HS-5 (cell line): ENCODE measurements at regions not wholly inside any gene's neighbourhood (a gene's known extent, or its start where the extent isn't known, plus 50 kb on each side); places are given as distances from the start of the nearest gene placed in this dataset.

Experiments
- DNase-seq: peaks from one replicate; pipeline ENCODE4 v3.0.0-alpha.2; 2012; ENCODE audit warnings: low read depth

DNA sequence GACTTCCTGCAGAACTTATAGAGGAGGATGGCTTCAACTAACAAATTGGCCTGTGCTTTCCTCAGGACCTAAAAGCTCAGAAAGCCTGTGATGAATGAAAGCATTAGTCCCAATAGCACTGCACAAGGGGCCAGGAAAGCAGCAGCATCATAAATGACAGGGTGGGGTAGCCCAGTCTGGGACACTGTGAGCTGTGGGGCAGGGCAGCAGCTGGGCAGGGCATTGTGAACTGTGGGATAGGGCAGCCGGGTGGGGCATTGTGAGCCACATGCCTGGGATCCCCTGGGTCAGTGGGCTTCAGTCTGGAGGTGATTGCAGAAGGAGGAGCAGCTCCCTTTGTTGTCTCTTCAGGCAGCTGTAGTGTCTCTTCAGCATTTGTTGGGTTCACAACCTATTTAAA, 1276.8 kb downstream of the UQCRFS1 start:
- no peak for DNase-seq

- no peak for DNase-seq
These were observed 1277.3 kb downstream of the UQCRFS1 start for GRCh38 chr19:27935669-27936068.

DNA sequence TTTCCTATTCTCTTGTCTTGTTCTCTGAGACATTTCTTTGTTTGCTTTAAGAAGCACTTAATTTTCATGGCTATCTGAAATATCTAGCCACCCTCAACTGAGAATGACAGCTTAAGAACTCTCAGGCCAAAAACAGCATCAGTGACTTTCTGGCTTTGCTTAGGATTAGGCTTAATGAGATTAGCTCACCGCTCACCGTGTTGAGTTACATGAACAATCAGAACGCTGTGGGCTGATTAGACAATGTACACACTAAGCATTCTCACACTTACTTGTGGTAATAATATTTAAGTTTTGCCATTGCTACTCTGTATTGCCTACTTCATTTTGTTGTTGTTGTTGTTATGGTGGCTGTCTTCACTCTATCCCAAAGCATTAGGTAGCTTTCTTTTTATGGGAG, 1283.6 kb downstream of the UQCRFS1 start:
- no peak for DNase-seq

GRCh38 chr19:27925202-27925601, 1287.7 kb downstream of the UQCRFS1 start:
- no peak for DNase-seq

GRCh38 chr19:27922970-27923369, 1290.0 kb downstream of the UQCRFS1 start:
- no peak for DNase-seq

GRCh38 chr19:27920774-27921173, 1292.2 kb downstream of the UQCRFS1 start:
- DNase-seq: no peak

DNA sequence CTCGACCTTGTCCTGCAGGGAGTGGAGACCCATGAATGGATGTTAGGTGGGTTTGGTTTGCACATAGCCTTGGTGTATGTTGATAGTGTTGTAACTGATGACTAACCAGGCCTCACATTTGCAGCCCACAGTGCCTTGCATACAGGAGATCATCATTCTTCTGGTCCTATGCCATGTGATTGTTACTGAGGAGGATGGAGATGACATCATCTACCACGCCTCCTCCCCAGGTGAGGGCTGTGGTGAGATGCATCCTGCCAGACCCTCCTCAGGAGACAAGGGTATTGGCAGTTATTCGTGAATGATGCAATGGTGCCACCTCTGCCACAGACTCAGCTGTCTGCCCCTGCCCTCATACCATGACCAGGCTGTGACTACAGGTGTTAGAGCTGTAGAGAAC, 1294.1 kb downstream of the UQCRFS1 start:
- DNase-seq: no peak

DNA sequence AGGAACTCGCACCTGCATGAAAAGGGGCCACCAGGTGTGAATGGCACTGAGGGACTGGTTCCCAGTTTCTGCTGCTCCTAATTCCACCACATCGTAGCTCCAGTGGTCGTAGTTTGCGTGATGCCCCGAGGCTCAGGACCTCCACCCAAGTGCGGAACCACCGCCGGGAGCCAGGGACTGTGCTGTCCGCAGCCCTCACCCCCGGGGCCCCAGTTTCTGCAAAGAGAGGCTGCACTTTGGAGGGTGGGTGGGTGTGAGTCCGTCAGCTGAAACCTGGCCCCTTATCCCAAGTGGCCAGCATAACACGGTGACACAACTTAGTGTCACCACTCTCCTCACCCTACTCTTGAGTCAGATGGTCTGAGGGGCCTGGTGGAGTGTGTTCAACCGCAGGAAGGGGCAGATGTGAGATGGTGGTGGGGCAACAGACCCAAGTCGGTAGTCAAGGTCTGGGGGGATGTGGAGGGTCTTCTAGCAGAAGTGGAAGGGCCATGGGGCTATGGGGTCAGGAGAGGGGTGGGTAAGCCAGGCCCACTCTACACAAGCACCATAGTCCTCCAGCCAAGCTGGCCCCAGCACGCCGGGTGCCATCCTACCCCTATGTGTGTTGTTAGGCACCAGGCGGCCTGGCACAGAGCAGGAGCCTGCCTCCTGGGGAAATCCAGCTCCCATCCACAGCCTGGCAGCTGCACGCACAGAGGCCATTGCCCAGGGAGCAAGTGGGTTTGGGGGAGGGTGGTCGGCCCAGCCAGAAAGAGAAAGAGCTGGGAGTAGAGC, 1301.6 kb downstream of the UQCRFS1 start:
- no peak for DNase-seq

DNA sequence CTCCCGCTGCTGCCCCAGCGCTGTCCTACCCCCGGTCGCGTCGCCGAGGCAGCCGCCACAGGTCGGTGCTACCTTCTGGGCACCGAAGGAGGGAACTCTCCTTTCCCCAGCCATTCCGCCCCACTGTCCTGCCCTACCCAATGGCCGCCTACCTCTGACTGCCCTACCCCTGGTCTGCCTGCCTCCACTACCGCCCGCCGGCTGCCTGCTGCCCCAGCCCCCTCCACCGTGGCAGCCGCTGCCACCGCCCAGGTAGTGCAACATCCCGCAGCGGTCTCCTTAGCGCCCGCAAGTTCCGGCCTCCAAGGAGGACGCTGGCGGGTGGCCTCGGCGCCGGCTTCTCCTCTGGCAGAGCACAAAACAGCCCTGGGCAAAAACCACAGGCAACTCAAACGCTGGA, 1303.1 kb downstream of the UQCRFS1 start:
- no peak for DNase-seq

DNA sequence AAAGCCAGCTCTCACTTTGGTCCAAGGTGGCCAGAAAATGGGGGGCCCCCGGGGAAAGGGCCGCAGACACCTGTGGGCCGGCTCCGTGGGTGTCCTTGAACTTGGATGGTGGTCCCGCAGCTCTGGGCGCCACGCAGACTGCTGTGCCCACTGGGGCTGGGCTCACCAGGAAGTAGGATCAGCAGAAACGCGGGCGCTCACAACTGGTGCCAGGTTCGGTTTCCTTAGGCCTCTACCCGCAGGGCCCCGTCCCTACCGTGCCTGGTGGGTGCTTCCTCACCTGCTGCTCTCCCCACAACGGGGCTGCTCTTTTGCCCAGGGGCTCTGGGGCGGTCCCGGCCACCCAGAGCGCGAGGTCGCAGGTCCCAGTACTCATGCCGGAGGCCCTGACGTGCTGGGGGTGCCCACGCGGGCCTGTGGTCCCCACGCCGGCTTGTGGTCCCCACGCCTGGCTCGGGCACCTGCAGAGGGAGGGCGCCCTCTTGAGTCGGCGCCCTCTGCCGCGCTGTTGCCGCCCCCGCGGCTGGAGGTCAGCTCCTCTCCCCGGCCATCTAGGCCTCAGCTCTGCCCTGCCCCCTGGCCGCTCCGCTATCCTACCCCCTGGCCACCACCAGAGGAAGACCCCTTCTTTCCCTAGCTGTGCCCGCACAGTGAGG, 1303.6 kb downstream of the UQCRFS1 start:
- no peak for DNase-seq

DNA sequence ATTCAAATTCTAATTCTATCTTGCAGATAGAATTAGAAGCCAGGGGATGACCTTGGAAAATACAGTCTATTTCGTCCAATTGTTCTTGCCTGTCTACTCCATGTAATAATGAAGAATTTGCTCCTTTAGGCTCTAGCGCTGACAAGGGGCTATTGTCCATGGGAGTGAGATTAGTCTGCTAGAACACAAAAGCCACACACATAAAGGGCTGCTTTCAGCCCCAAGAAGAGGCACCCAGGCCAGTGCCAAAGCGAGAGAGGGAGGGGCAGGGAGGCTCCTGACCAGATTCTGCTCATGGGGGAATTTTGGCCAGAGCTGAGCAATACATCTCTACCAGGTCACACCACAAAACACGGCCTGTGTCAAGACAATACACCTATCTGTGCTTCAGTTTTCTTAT, 1306.9 kb downstream of the UQCRFS1 start:
- DNase-seq: no peak

GRCh38 chr19:27905074-27905473, 1307.9 kb downstream of the UQCRFS1 start:
- no peak for DNase-seq

GRCh38 chr19:27901078-27901477, 1311.9 kb downstream of the UQCRFS1 start:
- DNase-seq: no peak

- DNase-seq: no peak
These were observed 1316.9 kb downstream of the UQCRFS1 start for GRCh38 chr19:27896091-27896490.

DNA sequence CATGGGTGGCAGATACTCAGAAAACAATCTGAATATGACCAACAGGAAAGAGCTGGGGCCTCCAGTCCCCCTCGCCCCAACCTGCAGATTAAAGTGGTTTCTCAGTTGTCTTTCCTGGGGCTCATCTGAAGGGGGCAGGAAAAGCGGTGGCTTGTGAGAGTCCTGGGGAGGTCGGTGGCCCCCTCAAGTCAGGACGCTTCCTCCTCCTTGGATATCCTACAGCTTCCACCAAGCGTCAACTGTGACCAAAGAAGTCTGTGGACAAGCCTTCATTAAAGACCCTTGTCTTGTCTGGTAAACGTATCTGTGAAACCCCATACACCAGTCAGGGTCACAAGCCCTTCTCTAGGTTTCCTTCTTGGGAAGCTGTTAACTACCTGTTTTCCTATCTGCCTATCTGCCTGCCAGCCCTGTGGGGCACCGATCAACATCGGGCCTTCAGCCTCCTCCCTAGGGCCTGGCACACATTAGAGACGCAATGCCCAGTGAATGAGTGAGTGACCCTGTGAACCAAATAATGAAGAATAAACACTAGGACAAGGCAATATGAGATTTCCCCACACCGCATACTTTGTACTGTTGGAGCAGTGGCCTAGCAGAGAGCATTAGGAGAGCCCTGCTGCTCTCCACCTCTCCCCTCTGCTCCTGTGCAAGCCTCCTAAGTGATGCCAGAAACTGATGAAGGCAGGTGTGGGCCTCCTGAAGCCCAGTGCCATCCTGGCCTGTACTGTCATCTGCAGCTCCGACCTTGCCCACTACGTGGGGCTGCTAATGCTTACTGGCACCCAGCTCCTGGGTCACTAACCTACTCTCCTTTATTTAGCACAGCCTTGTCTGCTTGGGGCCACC, 1317.8 kb downstream of the UQCRFS1 start:
- no peak for DNase-seq

- DNase-seq: no peak
These were observed 1320.5 kb downstream of the UQCRFS1 start for GRCh38 chr19:27892500-27892899.

GRCh38 chr19:27891411-27891810, 1321.5 kb downstream of the UQCRFS1 start:
- no peak for DNase-seq

GRCh38 chr19:27890696-27891095, 1322.3 kb downstream of the UQCRFS1 start:
- no peak for DNase-seq

GRCh38 chr19:27890206-27890605, 1322.7 kb downstream of the UQCRFS1 start:
- no peak for DNase-seq

- no peak for DNase-seq
These were observed 1323.8 kb downstream of the UQCRFS1 start for GRCh38 chr19:27889156-27889555.

- DNase-seq: no peak
These were observed 1325.0 kb downstream of the UQCRFS1 start for GRCh38 chr19:27887946-27888345.

DNA sequence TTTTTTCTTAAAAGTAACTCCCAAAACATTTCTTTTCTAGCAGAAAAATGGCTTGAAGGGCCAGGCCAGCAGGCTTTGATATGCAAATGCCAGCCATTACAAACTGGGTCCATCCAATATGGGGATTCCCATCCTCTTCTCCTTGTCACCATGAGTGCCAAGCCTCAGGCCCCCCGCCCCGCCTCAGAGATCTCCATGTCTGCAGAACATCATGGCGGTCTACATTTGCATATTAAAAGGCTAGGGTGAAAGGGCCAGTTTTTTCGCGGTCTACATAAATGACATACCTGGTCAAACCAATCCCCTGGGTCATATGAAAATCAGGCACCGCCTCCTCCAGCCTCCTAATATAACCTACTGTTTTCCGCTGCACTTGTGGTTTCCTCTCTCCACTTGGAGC, 1327.6 kb downstream of the UQCRFS1 start:
- no peak for DNase-seq

DNA sequence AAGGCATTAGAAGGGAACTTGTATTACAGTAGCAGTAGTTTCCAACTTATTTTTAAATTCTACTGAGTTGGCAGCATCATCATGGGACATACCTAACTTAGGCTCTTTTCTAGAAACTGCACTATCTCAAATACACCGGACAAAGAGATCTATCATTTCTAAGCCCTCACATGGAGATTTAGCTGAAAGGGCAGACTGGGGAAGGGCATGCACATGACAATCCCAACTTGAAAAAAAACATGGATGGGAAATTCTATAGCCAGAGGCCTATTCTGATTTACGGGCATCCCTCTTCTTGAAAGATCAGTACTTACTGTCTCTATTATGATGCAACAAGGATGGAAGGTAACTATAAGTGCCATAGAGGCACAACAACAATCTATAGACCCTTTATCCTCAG, 1328.6 kb downstream of the UQCRFS1 start:
- no peak for DNase-seq
